Keratinocyte (primary cell): ENCODE measurements at regions not wholly inside any gene's neighbourhood (a gene's known extent, or its start where the extent isn't known, plus 50 kb on each side); places are given as distances from the start of the nearest gene placed in this dataset.

Experiments
- CTCF ChIP-seq, 3 experiments: IDR thresholded peaks in 1 of 3; conservative IDR thresholded peaks in 1 of 3; optimal IDR thresholded peaks in 1 of 3; 2 replicates in 2 of 3; 3 replicates in 1 of 3; pipeline versions ENCODE3 to v1.5.1; 2011; ENCODE audit warnings: low read length in 3 of 3, mild to moderate bottlenecking in 3 of 3, moderate library complexity in 2 of 3, control low read depth in 1 of 3, inconsistent platforms in 1 of 3; ENCODE audit not compliant: insufficient read depth in 2 of 3; ENCODE audit errors: extremely low read depth in 1 of 3
- EZH2 ChIP-seq: IDR thresholded peaks from one replicate; pipeline ENCODE4 v1.6.1; 2012; ENCODE audit warnings: inconsistent platforms, mild to moderate bottlenecking, low read length, moderate library complexity

- TF ChIP-seq CTCF (optimal IDR thresholded peaks at IDR 0.05 in 1 of 3, IDR thresholded peaks at IDR 0.05 in 1 of 3, conservative IDR thresholded peaks at IDR 0.05 in 1 of 3; ENCODE audit: extremely low read depth in 1 of 3, insufficient read depth in 2 of 3, low read length in 3 of 3) (no peak), EZH2 (no peak)
Observed at GRCh38 chr2:236858661-236859060, 227.0 kb upstream of the COPS8 start.
